ENCODE measurements at regions not wholly inside any gene's neighbourhood (a gene's known extent, or its start where the extent isn't known, plus 50 kb on each side); places are given as distances from the start of the nearest gene placed in this dataset.

- H3K27ac ChIP-seq = no peak overlapping the region
- DNase-seq (ENCODE audit: low spot score) = no peak
- H3K9me3 ChIP-seq = peaks cover 0 to 18% of the 10 kb centered on the region in 2 donors
- H3K4me3 ChIP-seq = no peak overlapping the region
- H3K4me1 ChIP-seq = no peaks in the 10 kb centered on the region
- H3K27me3 ChIP-seq = no peaks in the 10 kb centered on the region
- no peaks in the 10 kb centered on the region for H3K36me3 ChIP-seq
- TF ChIP-seq, protein P1, sequence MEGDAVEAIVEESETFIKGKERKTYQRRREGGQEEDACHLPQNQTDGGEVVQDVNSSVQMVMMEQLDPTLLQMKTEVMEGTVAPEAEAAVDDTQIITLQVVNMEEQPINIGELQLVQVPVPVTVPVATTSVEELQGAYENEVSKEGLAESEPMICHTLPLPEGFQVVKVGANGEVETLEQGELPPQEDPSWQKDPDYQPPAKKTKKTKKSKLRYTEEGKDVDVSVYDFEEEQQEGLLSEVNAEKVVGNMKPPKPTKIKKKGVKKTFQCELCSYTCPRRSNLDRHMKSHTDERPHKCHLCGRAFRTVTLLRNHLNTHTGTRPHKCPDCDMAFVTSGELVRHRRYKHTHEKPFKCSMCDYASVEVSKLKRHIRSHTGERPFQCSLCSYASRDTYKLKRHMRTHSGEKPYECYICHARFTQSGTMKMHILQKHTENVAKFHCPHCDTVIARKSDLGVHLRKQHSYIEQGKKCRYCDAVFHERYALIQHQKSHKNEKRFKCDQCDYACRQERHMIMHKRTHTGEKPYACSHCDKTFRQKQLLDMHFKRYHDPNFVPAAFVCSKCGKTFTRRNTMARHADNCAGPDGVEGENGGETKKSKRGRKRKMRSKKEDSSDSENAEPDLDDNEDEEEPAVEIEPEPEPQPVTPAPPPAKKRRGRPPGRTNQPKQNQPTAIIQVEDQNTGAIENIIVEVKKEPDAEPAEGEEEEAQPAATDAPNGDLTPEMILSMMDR (IDR thresholded peaks at IDR 0.05) = no peak
These were observed 63.4 kb upstream of the NAMPT start for GRCh38 chr7:106348231-106348630.

DNA sequence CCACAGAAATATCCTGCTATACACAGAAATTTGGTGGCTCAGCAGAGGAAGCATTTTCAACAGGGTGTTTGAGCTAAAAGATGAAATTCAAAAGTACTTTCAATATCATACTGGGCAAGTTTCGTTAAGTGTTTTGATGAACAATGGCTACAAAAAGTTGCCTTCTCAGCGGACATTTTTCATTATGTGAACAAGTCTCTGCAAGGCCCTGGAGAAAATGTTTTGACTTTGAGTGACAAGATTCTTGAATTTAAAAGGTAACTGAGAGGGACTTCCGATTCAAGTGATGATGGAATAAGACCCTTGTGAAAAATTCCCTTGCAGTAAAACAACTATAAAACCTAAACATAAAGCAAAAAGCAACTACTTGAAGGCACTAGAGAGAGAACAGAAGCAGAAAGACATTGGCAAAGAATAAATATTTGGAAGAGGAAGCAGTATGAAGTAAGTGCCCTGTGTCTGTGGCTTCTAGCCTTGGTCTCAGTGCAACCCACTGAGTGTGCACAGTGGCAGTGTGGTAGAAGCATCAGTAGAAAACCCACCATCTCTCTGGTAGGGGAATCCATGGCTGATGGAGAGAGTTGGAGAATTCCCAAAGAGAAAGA is 62.5 kb upstream of the NAMPT start:
- DNase-seq (ENCODE audit: low spot score) = no peak

GRCh38 chr7:106346678-106347217 is 62.0 kb upstream of the NAMPT start:
- no peak overlapping the region for H3K27ac ChIP-seq
- H3K4me1 ChIP-seq = no peaks in the 10 kb centered on the region
- TF ChIP-seq, protein P1 (IDR thresholded peaks at IDR 0.05) = no peak
- H3K36me3 ChIP-seq = no peaks in the 10 kb centered on the region
- no peak overlapping the region for H3K4me3 ChIP-seq
- H3K27me3 ChIP-seq = no peaks in the 10 kb centered on the region
- peaks cover 0 to 28% of the 10 kb centered on the region in 2 donors for H3K9me3 ChIP-seq
- DNase-seq (ENCODE audit: low spot score) = no peak

More for the DNA sequence above, 62.5 kb upstream of the NAMPT start:
- peaks cover 0 to 22% of the 10 kb centered on the region in 2 donors for H3K9me3 ChIP-seq
- H3K4me1 ChIP-seq = no peaks in the 10 kb centered on the region
- H3K27me3 ChIP-seq = no peaks in the 10 kb centered on the region
- H3K4me3 ChIP-seq = no peak overlapping the region
- H3K36me3 ChIP-seq = no peaks in the 10 kb centered on the region
- no peak overlapping the region for H3K27ac ChIP-seq
- TF ChIP-seq, protein P1 (IDR thresholded peaks at IDR 0.05) = no peak

- peaks cover 0 to 29% of the 10 kb centered on the region in 2 donors for H3K9me3 ChIP-seq
- no peak for DNase-seq (ENCODE audit: low spot score)
- TF ChIP-seq, protein P1 (IDR thresholded peaks at IDR 0.05) = no peak
- no peak overlapping the region for H3K27ac ChIP-seq
- no peaks in the 10 kb centered on the region for H3K27me3 ChIP-seq
- no peaks in the 10 kb centered on the region for H3K4me1 ChIP-seq
- no peaks in the 10 kb centered on the region for H3K36me3 ChIP-seq
- H3K4me3 ChIP-seq = no peak overlapping the region
These were observed 61.4 kb upstream of the NAMPT start for GRCh38 chr7:106346167-106346677.

- no peak overlapping the region for H3K27ac ChIP-seq
- TF ChIP-seq, protein P1 (IDR thresholded peaks at IDR 0.05) = no peak
These were observed 60.8 kb upstream of the NAMPT start for GRCh38 chr7:106345421-106346166.

More at GRCh38 chr7:106345421-106346166, 60.8 kb upstream of the NAMPT start:
- H3K9me3 ChIP-seq = peaks cover 0 to 29% of the 10 kb centered on the region in 2 donors
- no peak for DNase-seq (ENCODE audit: low spot score)
- no peaks in the 10 kb centered on the region for H3K4me1 ChIP-seq
- no peaks in the 10 kb centered on the region for H3K36me3 ChIP-seq
- no peak overlapping the region for H3K4me3 ChIP-seq
- no peaks in the 10 kb centered on the region for H3K27me3 ChIP-seq
